ENCODE measurements at regions not wholly inside any gene's neighbourhood (a gene's known extent, or its start where the extent isn't known, plus 50 kb on each side); places are given as distances from the start of the nearest gene placed in this dataset.
"Not testable (repeated sequence)": the region's sequence is repeated elsewhere in the genome, so short reads cannot be mapped to it uniquely, and the experiment has no call there.

- H3K4me3 Mint-ChIP-seq; H3K27me3 Mint-ChIP-seq; H3K4me1 Mint-ChIP-seq; H3K9me3 Mint-ChIP-seq (ENCODE audit: low read depth); DNase-seq; CTCF ChIA-PET; ATAC-seq; H3K27ac Mint-ChIP-seq; H3K36me3 Mint-ChIP-seq: not testable (repeated sequence)
Observed at GRCh38 chrX:222800-223513, 58.2 kb upstream of the PLCXD1 start.

GRCh38 chrX:223514-223854, 57.7 kb upstream of the PLCXD1 start:
- H3K4me1 Mint-ChIP-seq; H3K27me3 Mint-ChIP-seq; CTCF ChIA-PET; DNase-seq; H3K9me3 Mint-ChIP-seq (ENCODE audit: low read depth); ATAC-seq; H3K36me3 Mint-ChIP-seq; H3K27ac Mint-ChIP-seq; H3K4me3 Mint-ChIP-seq: not testable (repeated sequence)

GRCh38 chrX:226474-227164, 54.6 kb upstream of the PLCXD1 start:
- H3K36me3 Mint-ChIP-seq; CTCF ChIA-PET; H3K4me3 Mint-ChIP-seq; H3K9me3 Mint-ChIP-seq (ENCODE audit: low read depth); H3K4me1 Mint-ChIP-seq; H3K27me3 Mint-ChIP-seq; H3K27ac Mint-ChIP-seq; DNase-seq: not testable (repeated sequence)
- peak; percentile 80 for ATAC-seq

GRCh38 chrX:227396-227795, 53.8 kb upstream of the PLCXD1 start:
- not testable (repeated sequence) for H3K9me3 Mint-ChIP-seq (ENCODE audit: low read depth)

More at GRCh38 chrX:227396-227795, 53.8 kb upstream of the PLCXD1 start:
- H3K27me3 Mint-ChIP-seq, DNase-seq, H3K36me3 Mint-ChIP-seq, ATAC-seq, CTCF ChIA-PET, H3K4me3 Mint-ChIP-seq, H3K4me1 Mint-ChIP-seq, H3K27ac Mint-ChIP-seq: not testable (repeated sequence)

Data from activated CD8-positive, alpha-beta memory T cell treated with anti-CD3 and anti-CD28 coated beads, Interleukin-2, amount 10 ng/mL, durations not matched to agents 7 days and 5 days (primary cell).